Astrocyte (in vitro differentiated cells and primary cell): ENCODE measurements at regions not wholly inside any gene's neighbourhood (a gene's known extent, or its start where the extent isn't known, plus 50 kb on each side); places are given as distances from the start of the nearest gene placed in this dataset.

Experiments
- EZH2 ChIP-seq: IDR thresholded peaks from 2 replicates; pipeline ENCODE4 v1.6.1; 2012; ENCODE audit warnings: mild to moderate bottlenecking, low read length, inconsistent platforms; ENCODE audit not compliant: insufficient read depth
- TF ChIP-seq, protein P1 (sequence below): IDR thresholded peaks from 2 replicates; pipeline ENCODE4 v1.5.1; 2011; ENCODE audit warnings: low read depth, mild to moderate bottlenecking, inconsistent platforms, low read length, moderate library complexity; ENCODE audit not compliant: insufficient read depth

DNA sequence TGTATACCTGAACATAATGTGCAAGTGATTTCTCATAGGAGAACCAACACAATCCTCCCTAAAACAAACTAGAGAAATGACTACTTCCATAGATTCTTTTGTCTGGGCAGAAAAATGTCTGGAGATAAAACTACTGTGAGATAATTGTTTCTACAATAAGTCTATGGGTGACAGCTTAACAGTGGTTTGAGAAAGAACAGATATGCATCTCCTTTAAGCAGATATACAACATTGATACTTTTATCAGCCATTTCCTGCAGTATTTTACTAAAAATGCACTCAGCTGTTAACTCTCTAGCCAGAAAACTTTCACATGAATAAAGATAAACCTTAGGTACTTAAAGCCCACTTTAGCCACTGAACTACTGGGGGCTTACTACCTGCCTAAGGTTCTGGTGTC, 1132.4 kb downstream of the EFNB2 start:
- TF ChIP-seq, protein P1, sequence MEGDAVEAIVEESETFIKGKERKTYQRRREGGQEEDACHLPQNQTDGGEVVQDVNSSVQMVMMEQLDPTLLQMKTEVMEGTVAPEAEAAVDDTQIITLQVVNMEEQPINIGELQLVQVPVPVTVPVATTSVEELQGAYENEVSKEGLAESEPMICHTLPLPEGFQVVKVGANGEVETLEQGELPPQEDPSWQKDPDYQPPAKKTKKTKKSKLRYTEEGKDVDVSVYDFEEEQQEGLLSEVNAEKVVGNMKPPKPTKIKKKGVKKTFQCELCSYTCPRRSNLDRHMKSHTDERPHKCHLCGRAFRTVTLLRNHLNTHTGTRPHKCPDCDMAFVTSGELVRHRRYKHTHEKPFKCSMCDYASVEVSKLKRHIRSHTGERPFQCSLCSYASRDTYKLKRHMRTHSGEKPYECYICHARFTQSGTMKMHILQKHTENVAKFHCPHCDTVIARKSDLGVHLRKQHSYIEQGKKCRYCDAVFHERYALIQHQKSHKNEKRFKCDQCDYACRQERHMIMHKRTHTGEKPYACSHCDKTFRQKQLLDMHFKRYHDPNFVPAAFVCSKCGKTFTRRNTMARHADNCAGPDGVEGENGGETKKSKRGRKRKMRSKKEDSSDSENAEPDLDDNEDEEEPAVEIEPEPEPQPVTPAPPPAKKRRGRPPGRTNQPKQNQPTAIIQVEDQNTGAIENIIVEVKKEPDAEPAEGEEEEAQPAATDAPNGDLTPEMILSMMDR, result no peak
- no peak for TF ChIP-seq EZH2
